SK-N-SH (cell line): ENCODE measurements at regions not wholly inside any gene's neighbourhood (a gene's known extent, or its start where the extent isn't known, plus 50 kb on each side); places are given as distances from the start of the nearest gene placed in this dataset.

Experiments
- CTCF ChIP-seq: fragments of 200-600 bp; sonication (generic); IDR thresholded peaks from 2 replicates; pipeline ENCODE4 v1.6.1; 2017; ENCODE audit warnings: antibody characterized with exemption, mild to moderate bottlenecking, moderate library complexity
- EP300 ChIP-seq, 2 experiments: IDR thresholded peaks; 2 replicates each; pipeline versions ENCODE4 v1.4.0 to v1.6.1; 2012; ENCODE audit warnings: borderline replicate concordance in 1 of 2, low read depth in 1 of 2, low read length in 1 of 2
- GATA2 ChIP-seq: sonication (generic); formaldehyde crosslinking; IDR thresholded peaks from 2 replicates; pipeline ENCODE4 v1.5.0; 2020; ENCODE audit warnings: mild to moderate bottlenecking, missing genetic modification reagents
- IRF3 ChIP-seq: fragments of 150-350 bp; IDR thresholded peaks from 2 replicates; pipeline ENCODE4 v1.6.1; 2016; ENCODE audit warnings: mild to moderate bottlenecking, low read depth, low read length
- MAX ChIP-seq: IDR thresholded peaks from 2 replicates; pipeline ENCODE4 v1.4.0; 2012; ENCODE audit warnings: low read depth
- MXI1 ChIP-seq: IDR thresholded peaks from 2 replicates; pipeline ENCODE4 v1.6.1; 2012; ENCODE audit warnings: mild to moderate bottlenecking, low read depth, low read length, improper control_type of control experiment
- NFIC ChIP-seq: IDR thresholded peaks from 2 replicates; pipeline ENCODE4 v1.4.0; 2012; ENCODE audit warnings: borderline replicate concordance
- PBX3 ChIP-seq: IDR thresholded peaks from 2 replicates; pipeline ENCODE4; 2012
- POLR2AphosphoS5 ChIP-seq: IDR thresholded peaks from 2 replicates; pipeline ENCODE4 v1.6.1; 2012; ENCODE audit warnings: low read depth, low read length
- RCOR1 ChIP-seq: fragments of 150-350 bp; IDR thresholded peaks from 2 replicates; pipeline ENCODE4 v1.6.1; 2017; ENCODE audit warnings: antibody characterized with exemption, low read length
- TAF1 ChIP-seq: IDR thresholded peaks from 2 replicates; pipeline ENCODE4 v1.6.1; 2012; ENCODE audit warnings: low read depth, mild to moderate bottlenecking, low read length, moderate library complexity, borderline replicate concordance
- TCF12 ChIP-seq: IDR thresholded peaks from 2 replicates; pipeline ENCODE4 v1.4.0; 2012
- ZBTB33 ChIP-seq: IDR thresholded peaks from 2 replicates; pipeline ENCODE4 v1.4.0; 2012; ENCODE audit warnings: low read depth, borderline replicate concordance

- TF ChIP-seq CTCF (no peak), ZBTB33 (no peak), MXI1 (no peak), MAX (no peak), TAF1 (no peak), PBX3 (no peak), GATA2 (no peak), EP300 (IDR thresholded peaks at IDR 0.05; ENCODE audit: borderline replicate concordance in 1 of 2, low read depth in 1 of 2, low read length in 1 of 2) (no peak), RCOR1 (no peak), POLR2AphosphoS5 (no peak), IRF3 (no peak), NFIC (no peak), TCF12 (no peak)
These were observed 216.3 kb upstream of the NRP1 start for GRCh38 chr10:33550811-33551210.
